ENCODE measurements at regions not wholly inside any gene's neighbourhood (a gene's known extent, or its start where the extent isn't known, plus 50 kb on each side); places are given as distances from the start of the nearest gene placed in this dataset.
"Not testable (repeated sequence)": the region's sequence is repeated elsewhere in the genome, so short reads cannot be mapped to it uniquely, and the experiment has no call there.

- intact Hi-C loops (cut with DNase I; ENCODE audit: low total_unique reads) = no loop called here
- TF ChIP-seq CTCF (IDR thresholded peaks at IDR 0.05) = no peak
- TF ChIP-seq POLR2AphosphoS5 (IDR thresholded peaks at IDR 0.05) = no peak
- no peak for TF ChIP-seq EP300 (IDR thresholded peaks at IDR 0.05; ENCODE audit: low read depth)
- TF ChIP-seq POLR2A (IDR thresholded peaks at IDR 0.05) = no peak
- no peak overlapping the region for H3K27ac ChIP-seq
Measured at GRCh38 chr17:31798205-31798724, 60.8 kb downstream of the COPRS start.

GRCh38 chr17:31795941-31796340 is 63.1 kb downstream of the COPRS start:
- H3K27ac ChIP-seq; DNase-seq; H3K4me3 ChIP-seq; H3K4me1 ChIP-seq; in situ Hi-C loops (cut with MboI; ENCODE audit: low pct_ligation_motif_present in 1 of 4, low pct_unique_long_range_greater_than_20kb in 1 of 4, low sequenced_read_pairs in 3 of 4); H3K36me3 ChIP-seq; intact Hi-C loops (cut with DNase I; ENCODE audit: low total_unique reads); H3K9me3 ChIP-seq; H3K27me3 ChIP-seq: not testable (repeated sequence)
- WGBS, 2 donors (ENCODE audit: low coverage in 1 of 2) = 93 to 100% methylated on average over 6 to 7 of the region's 7 CpGs

More at GRCh38 chr17:31798205-31798724, 60.8 kb downstream of the COPRS start:
- in situ Hi-C loops (cut with MboI; ENCODE audit: low pct_ligation_motif_present in 1 of 4, low pct_unique_long_range_greater_than_20kb in 1 of 4, low sequenced_read_pairs in 3 of 4) = no loop called here
- H3K9me3 ChIP-seq = no peaks in the 10 kb centered on the region
- H3K4me3 ChIP-seq = no peak overlapping the region
- no peaks in the 10 kb centered on the region for H3K27me3 ChIP-seq
- no peak for DNase-seq
- WGBS, 2 donors (ENCODE audit: low coverage in 1 of 2) = 75 to 82% methylated on average over 7 to 10 of the region's 10 CpGs
- no peaks in the 10 kb centered on the region for H3K36me3 ChIP-seq
- H3K4me1 ChIP-seq = peaks cover 0 to 5% (median under 1%) of the 10 kb centered on the region in 4 donors

GRCh38 chr17:31794111-31794510 is 64.9 kb downstream of the COPRS start:
- Histone ChIP-seq H3K36me3 (no peaks in the 10 kb centered on the region), H3K27ac (no peak overlapping the region), H3K9me3 (no peaks in the 10 kb centered on the region), H3K4me3 (no peak overlapping the region), H3K27me3 (no peaks in the 10 kb centered on the region), H3K4me1 (no peaks in the 10 kb centered on the region)
- no peak for TF ChIP-seq POLR2A (IDR thresholded peaks at IDR 0.05)
- TF ChIP-seq POLR2AphosphoS5 (IDR thresholded peaks at IDR 0.05) = no peak
- no peak for TF ChIP-seq EP300 (IDR thresholded peaks at IDR 0.05; ENCODE audit: low read depth)
- DNase-seq = no peak
- intact Hi-C loops (cut with DNase I; ENCODE audit: low total_unique reads) = no loop called here
- WGBS, 2 donors (ENCODE audit: low coverage in 1 of 2) = 87 to 96% methylated on average over 4 to 5 of the region's 5 CpGs
- in situ Hi-C loops (cut with MboI; ENCODE audit: low pct_ligation_motif_present in 1 of 4, low pct_unique_long_range_greater_than_20kb in 1 of 4, low sequenced_read_pairs in 3 of 4) = no loop called here

- H3K4me3 ChIP-seq; H3K27me3 ChIP-seq; in situ Hi-C loops (cut with MboI; ENCODE audit: low pct_ligation_motif_present in 1 of 4, low pct_unique_long_range_greater_than_20kb in 1 of 4, low sequenced_read_pairs in 3 of 4); H3K4me1 ChIP-seq; H3K9me3 ChIP-seq; DNase-seq; H3K27ac ChIP-seq; H3K36me3 ChIP-seq; intact Hi-C loops (cut with DNase I; ENCODE audit: low total_unique reads): not testable (repeated sequence)
- WGBS, 2 donors (ENCODE audit: low coverage in 1 of 2) = 89 to 97% methylated on average over 3 to 7 of the region's 7 CpGs
Measured at GRCh38 chr17:31793634-31794033, 65.4 kb downstream of the COPRS start.

- no peaks in the 10 kb centered on the region for H3K4me1 ChIP-seq
- H3K27ac ChIP-seq = no peak overlapping the region
- no peak for DNase-seq
- WGBS, 2 donors (ENCODE audit: low coverage in 1 of 2) = 51 to 62% methylated on average over 5 to 6 of the region's 6 CpGs
- intact Hi-C loops (cut with DNase I; ENCODE audit: low total_unique reads) (no loop called here), in situ Hi-C loops (cut with MboI; ENCODE audit: low pct_ligation_motif_present in 1 of 4, low pct_unique_long_range_greater_than_20kb in 1 of 4, low sequenced_read_pairs in 3 of 4) (no loop called here)
- H3K9me3 ChIP-seq = no peaks in the 10 kb centered on the region
- no peak overlapping the region for H3K4me3 ChIP-seq
- no peaks in the 10 kb centered on the region for H3K27me3 ChIP-seq
- no peak for TF ChIP-seq EP300 (IDR thresholded peaks at IDR 0.05; ENCODE audit: low read depth)
- TF ChIP-seq POLR2AphosphoS5 (IDR thresholded peaks at IDR 0.05) = no peak
- no peak for TF ChIP-seq CTCF (IDR thresholded peaks at IDR 0.05)
- no peak for TF ChIP-seq POLR2A (IDR thresholded peaks at IDR 0.05)
- H3K36me3 ChIP-seq = no peaks in the 10 kb centered on the region
Measured at GRCh38 chr17:31792007-31792585, 66.9 kb downstream of the COPRS start.
